HFFc6 (cell line): ENCODE measurements at regions not wholly inside any gene's neighbourhood (a gene's known extent, or its start where the extent isn't known, plus 50 kb on each side); places are given as distances from the start of the nearest gene placed in this dataset.
"Not testable (repeated sequence)": the region's sequence is repeated elsewhere in the genome, so short reads cannot be mapped to it uniquely, and the experiment has no call there.

Experiments used
- DNase-seq: peaks from one replicate; pipeline ENCODE4 v3.0.0-alpha.2; 2018
- H3K27ac Mint-ChIP-seq: 2 replicates; pipeline ENCODE4 v1.8.0; 2020; ENCODE audit warnings: mild to moderate bottlenecking, mixed read lengths
- H3K27me3 Mint-ChIP-seq: 2 replicates; pipeline ENCODE4 v1.8.0; 2021; ENCODE audit warnings: mild to moderate bottlenecking, moderate library complexity, mixed read lengths; ENCODE audit not compliant: insufficient read depth
- H3K36me3 Mint-ChIP-seq: 2 replicates; pipeline ENCODE4 v1.8.0; 2021; ENCODE audit warnings: low read depth, mixed read lengths
- H3K4me1 Mint-ChIP-seq: 2 replicates; pipeline ENCODE4 v1.8.0; 2020; ENCODE audit warnings: low read depth, mixed read lengths
- H3K4me3 Mint-ChIP-seq: 2 replicates; pipeline ENCODE4 v1.8.0; 2020; ENCODE audit warnings: mild to moderate bottlenecking, moderate library complexity, mixed read lengths
- H3K9me3 Mint-ChIP-seq: 2 replicates; pipeline ENCODE4 v1.8.0; 2020; ENCODE audit warnings: mild to moderate bottlenecking, mixed read lengths
- CTCF ChIP-seq: fragments of 200-600 bp; sonication (generic); IDR thresholded peaks from 2 replicates; pipeline ENCODE4 v1.5.0; 2021; ENCODE audit warnings: antibody characterized with exemption, mild to moderate bottlenecking

GRCh38 chr6:74491844-74492374 is 713.9 kb downstream of the COL12A1 start:
- no peak overlapping the region for H3K27ac Mint-ChIP-seq
- no peak for DNase-seq
- H3K36me3 Mint-ChIP-seq: no peaks in the 10 kb centered on the region
- TF ChIP-seq CTCF: no peak
- H3K4me3 Mint-ChIP-seq: no peak overlapping the region
- H3K4me1 Mint-ChIP-seq: no peaks in the 10 kb centered on the region
- no peaks in the 10 kb centered on the region for H3K9me3 Mint-ChIP-seq
- H3K27me3 Mint-ChIP-seq: peaks cover 2% of the 10 kb centered on the region

DNA sequence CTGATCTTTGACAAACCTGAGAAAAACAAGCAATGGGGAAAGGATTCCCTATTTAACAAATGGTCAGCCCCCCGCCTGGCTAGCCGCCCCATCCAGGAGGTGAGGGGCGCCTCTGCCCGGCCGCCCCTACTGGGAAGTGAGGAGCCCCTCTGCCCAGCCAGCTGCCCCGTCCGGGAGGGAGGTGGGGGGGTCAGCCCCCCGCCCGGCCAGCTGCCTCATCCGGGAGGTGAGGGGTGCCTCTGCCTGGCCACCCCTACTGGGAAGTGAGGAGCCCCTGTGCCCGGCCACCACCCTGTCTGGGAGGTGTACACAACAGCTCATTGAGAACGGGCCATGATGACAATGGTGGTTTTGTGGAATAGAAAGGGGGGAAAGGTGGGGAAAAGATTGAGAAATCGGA is 717.1 kb downstream of the COL12A1 start:
- DNase-seq, H3K36me3 Mint-ChIP-seq, H3K4me1 Mint-ChIP-seq, H3K27me3 Mint-ChIP-seq, H3K9me3 Mint-ChIP-seq, H3K27ac Mint-ChIP-seq, H3K4me3 Mint-ChIP-seq: not testable (repeated sequence)

- no peak for DNase-seq
- Mint-ChIP-seq H3K27ac (no peak overlapping the region), H3K4me3 (no peak overlapping the region), H3K4me1 (no peaks in the 10 kb centered on the region), H3K27me3 (peaks cover 7% of the 10 kb centered on the region), H3K9me3 (peaks cover 6% of the 10 kb centered on the region; the same call in 1 of the 2 replicates), H3K36me3 (no peaks in the 10 kb centered on the region)
- no peak for TF ChIP-seq CTCF
Observed at GRCh38 chr6:74482180-74482579, 723.7 kb downstream of the COL12A1 start.

- DNase-seq: no peak
- H3K27me3 Mint-ChIP-seq: peaks cover 6% of the 10 kb centered on the region
- H3K4me3 Mint-ChIP-seq: no peak overlapping the region
- no peak overlapping the region for H3K27ac Mint-ChIP-seq
- TF ChIP-seq CTCF: no peak
- H3K36me3 Mint-ChIP-seq: no peaks in the 10 kb centered on the region
- H3K4me1 Mint-ChIP-seq: no peaks in the 10 kb centered on the region
- peaks cover 6% of the 10 kb centered on the region; the same call in 1 of the 2 replicates for H3K9me3 Mint-ChIP-seq
Observed at GRCh38 chr6:74480561-74480960, 725.3 kb downstream of the COL12A1 start.

DNA sequence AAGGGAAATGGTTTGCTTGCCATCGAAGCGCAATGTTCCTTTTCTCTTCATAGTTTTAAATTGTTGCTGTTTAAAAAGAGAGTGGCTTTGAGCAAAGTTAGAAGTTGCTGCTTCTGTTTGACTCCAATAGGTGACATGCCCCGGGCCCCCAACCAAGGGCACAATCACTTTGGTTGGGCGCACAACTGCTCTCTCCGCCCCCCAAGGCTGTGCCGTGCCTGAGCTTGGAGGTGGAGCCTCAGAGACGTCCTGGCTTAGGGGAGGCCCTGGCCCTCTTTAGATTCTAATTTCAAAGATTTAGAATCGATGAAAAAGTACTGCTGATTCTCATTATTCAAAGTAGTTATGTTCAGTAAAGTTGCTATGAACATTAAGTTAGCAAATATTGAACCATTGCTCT is 725.9 kb downstream of the COL12A1 start:
- Mint-ChIP-seq H3K4me3 (no peak overlapping the region), H3K4me1 (no peaks in the 10 kb centered on the region), H3K9me3 (peaks cover under 1% of the 10 kb centered on the region; the same call in 1 of the 2 replicates), H3K36me3 (no peaks in the 10 kb centered on the region), H3K27me3 (peaks cover 4% of the 10 kb centered on the region), H3K27ac (no peak overlapping the region)
- no peak for TF ChIP-seq CTCF
- no peak for DNase-seq

DNA sequence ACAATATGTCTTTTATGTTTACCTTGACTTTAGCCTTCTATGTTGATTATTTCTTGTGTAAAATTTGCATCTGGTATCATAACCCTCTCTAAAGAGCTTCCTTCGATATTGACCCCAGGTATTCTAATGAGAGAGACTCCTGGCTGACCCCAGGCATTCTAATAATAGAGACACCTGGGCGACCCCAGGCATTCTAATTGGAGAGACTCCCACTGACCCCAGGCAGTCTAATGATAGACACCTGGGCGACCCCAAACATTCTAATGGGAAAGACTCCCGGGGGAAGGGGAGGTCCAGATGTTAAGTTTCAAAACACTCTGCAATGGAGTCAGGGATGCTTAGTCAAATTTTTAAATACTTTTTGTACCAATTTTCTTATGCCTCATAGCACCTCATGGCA is 726.4 kb downstream of the COL12A1 start:
- Mint-ChIP-seq H3K36me3 (no peaks in the 10 kb centered on the region), H3K27me3 (peaks cover 4% of the 10 kb centered on the region), H3K4me3 (no peak overlapping the region), H3K9me3 (no peaks in the 10 kb centered on the region), H3K4me1 (no peaks in the 10 kb centered on the region), H3K27ac (no peak overlapping the region)
- DNase-seq: no peak
- TF ChIP-seq CTCF: no peak

GRCh38 chr6:74474046-74474445 is 731.8 kb downstream of the COL12A1 start:
- H3K36me3 Mint-ChIP-seq, DNase-seq, H3K4me3 Mint-ChIP-seq, H3K9me3 Mint-ChIP-seq, H3K27me3 Mint-ChIP-seq, H3K4me1 Mint-ChIP-seq, H3K27ac Mint-ChIP-seq: not testable (repeated sequence)

DNA sequence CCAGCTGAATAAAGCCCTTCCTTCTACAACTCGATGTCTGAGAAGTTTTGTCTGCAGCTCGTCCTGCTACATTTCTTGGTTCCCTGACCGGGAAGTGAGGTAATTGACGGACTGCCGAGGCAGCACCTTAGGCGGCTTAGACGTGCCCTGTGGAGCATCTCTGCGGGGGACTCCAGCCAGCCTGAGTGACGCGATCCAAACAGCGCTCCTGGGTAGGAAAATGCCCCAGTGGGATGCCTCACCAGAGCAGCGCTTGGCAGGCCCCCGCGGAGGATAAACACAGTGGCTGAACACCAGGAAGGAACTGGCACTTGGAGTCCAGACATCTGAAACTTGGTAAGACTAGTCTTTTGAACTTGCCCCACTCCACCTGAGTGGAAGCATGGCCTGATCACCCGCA is 737.3 kb downstream of the COL12A1 start:
- H3K27ac Mint-ChIP-seq, H3K27me3 Mint-ChIP-seq, H3K36me3 Mint-ChIP-seq, H3K4me3 Mint-ChIP-seq, H3K9me3 Mint-ChIP-seq, DNase-seq, H3K4me1 Mint-ChIP-seq: not testable (repeated sequence)
